Transverse colon (tissue), 4 donors: ENCODE measurements at regions not wholly inside any gene's neighbourhood (a gene's known extent, or its start where the extent isn't known, plus 50 kb on each side); places are given as distances from the start of the nearest gene placed in this dataset.

Experiments
- CTCF ChIP-seq, 5 experiments: fragments of 200-600 bp in 3 of 5; fragments of 450-650 bp in 2 of 5; sonication (generic) in 3 of 5; IDR thresholded peaks; 1 replicate in 2 of 5; 2 replicates in 3 of 5; pipeline ENCODE4 v1.5.1; 2016 to 2017; ENCODE audit warnings: antibody characterized with exemption in 5 of 5, inconsistent platforms in 3 of 5, mild to moderate bottlenecking in 2 of 5, moderate library complexity in 1 of 5
- POLR2AphosphoS5 ChIP-seq, 3 donors: sonication (generic); formaldehyde crosslinking; IDR thresholded peaks; one replicate each; pipeline ENCODE4 v1.6.1; 2016; ENCODE audit warnings: antibody characterized with exemption in 3 of 3

GRCh38 chr4:106548446-106549044, 180.0 kb upstream of the GIMD1 start:
- TF ChIP-seq CTCF (IDR thresholded peaks at IDR 0.05) (no peak), POLR2AphosphoS5 (IDR thresholded peaks at IDR 0.05) (no peak)
